Natural killer cell (primary cell): ENCODE measurements at regions not wholly inside any gene's neighbourhood (a gene's known extent, or its start where the extent isn't known, plus 50 kb on each side); places are given as distances from the start of the nearest gene placed in this dataset.
"Not testable (repeated sequence)": the region's sequence is repeated elsewhere in the genome, so short reads cannot be mapped to it uniquely, and the experiment has no call there.

Source experiments
- ATAC-seq, 3 donors: fragments of 150-1000 bp in 2 of 3; fragments of 200-7000 bp in 1 of 3; cut with Tn5 transposase; 1 replicate in 1 of 3; 2 replicates in 2 of 3; pipeline ENCODE4 v1.10.0; 2021; ENCODE audit warnings: mild to moderate bottlenecking in 2 of 3, moderate library complexity in 2 of 3
- DNase-seq, 2 donors: peaks; one replicate each; pipeline versions ENCODE4 v3.0.0 to v3.0.0-alpha.2; 2013 to 2021; ENCODE audit warnings: mixed read lengths in 1 of 2
- H3K27ac ChIP-seq: one replicate; pipeline ENCODE4 v1.5.1; 2013; ENCODE audit warnings: mild to moderate bottlenecking, low read length
- H3K27me3 ChIP-seq: one replicate; pipeline ENCODE4 v1.6.1; 2013; ENCODE audit warnings: low read length; ENCODE audit not compliant: control insufficient read depth, insufficient read depth
- H3K36me3 ChIP-seq: one replicate; pipeline ENCODE4 v1.6.1; 2013; ENCODE audit warnings: low read length; ENCODE audit not compliant: control insufficient read depth, insufficient read depth
- H3K4me1 ChIP-seq: one replicate; pipeline ENCODE4 v1.6.1; 2013; ENCODE audit warnings: low read length; ENCODE audit not compliant: control insufficient read depth, insufficient read depth
- H3K4me3 ChIP-seq: one replicate; pipeline ENCODE4 v1.5.1; 2013; ENCODE audit warnings: low read length
- H3K9me3 ChIP-seq: one replicate; pipeline ENCODE4 v1.6.1; 2013; ENCODE audit warnings: low read length; ENCODE audit not compliant: control insufficient read depth, insufficient read depth
- H3K27ac Mint-ChIP-seq, 2 donors: one replicate each; pipeline ENCODE4 v1.8.0; 2022; ENCODE audit warnings: mild to moderate bottlenecking in 2 of 2, mixed read lengths in 2 of 2, moderate library complexity in 1 of 2
- H3K27me3 Mint-ChIP-seq, 2 donors: one replicate each; pipeline ENCODE4 v1.8.0; 2022; ENCODE audit warnings: low read depth in 2 of 2, mixed read lengths in 2 of 2
- H3K36me3 Mint-ChIP-seq: one replicate; pipeline ENCODE4 v1.8.0; 2022; ENCODE audit warnings: mixed read lengths
- H3K4me1 Mint-ChIP-seq, 2 donors: one replicate each; pipeline ENCODE4 v1.8.0; 2022; ENCODE audit warnings: mixed read lengths in 2 of 2
- H3K4me3 Mint-ChIP-seq: one replicate; pipeline ENCODE4 v1.8.0; 2022; ENCODE audit warnings: mild to moderate bottlenecking, moderate library complexity, mixed read lengths
- H3K9me3 Mint-ChIP-seq, 2 donors: one replicate each; pipeline ENCODE4 v1.8.0; 2022; ENCODE audit warnings: mixed read lengths in 2 of 2
- WGBS: methylation state at CpG from one replicate; pipeline ENCODE4 v1.1.7; 2013; ENCODE audit warnings: missing lambda C conversion rate; ENCODE audit not compliant: insufficient coverage; 5-methylcytosine and 5-hydroxymethylcytosine counted together
- intact Hi-C: fragments of 100-400 bp; cut with micrococcal nuclease; formaldehyde crosslinking; loops from one replicate; pipeline ENCODE4 v1.14.2; 2022
- TF ChIP-seq, protein P1 (sequence below): fragments of 200-600 bp; IDR thresholded peaks from one replicate; pipeline ENCODE4 v1.8.0; 2022; ENCODE audit warnings: antibody characterized with exemption

GRCh38 chr1:29550119-29550841 is 314.0 kb downstream of the PTPRU start:
- H3K9me3 Mint-ChIP-seq, result no peaks in the 10 kb centered on the region
- DNase-seq (no peak), ATAC-seq (no peak)
- no peak overlapping the region for H3K4me3 Mint-ChIP-seq
- Histone ChIP-seq H3K4me3 (no peak overlapping the region), H3K4me1 (no peaks in the 10 kb centered on the region), H3K36me3 (no peaks in the 10 kb centered on the region), H3K9me3 (no peaks in the 10 kb centered on the region), H3K27me3 (no peaks in the 10 kb centered on the region), H3K27ac (no peak overlapping the region)
- no peak overlapping the region for H3K27ac Mint-ChIP-seq
- TF ChIP-seq, protein P1, sequence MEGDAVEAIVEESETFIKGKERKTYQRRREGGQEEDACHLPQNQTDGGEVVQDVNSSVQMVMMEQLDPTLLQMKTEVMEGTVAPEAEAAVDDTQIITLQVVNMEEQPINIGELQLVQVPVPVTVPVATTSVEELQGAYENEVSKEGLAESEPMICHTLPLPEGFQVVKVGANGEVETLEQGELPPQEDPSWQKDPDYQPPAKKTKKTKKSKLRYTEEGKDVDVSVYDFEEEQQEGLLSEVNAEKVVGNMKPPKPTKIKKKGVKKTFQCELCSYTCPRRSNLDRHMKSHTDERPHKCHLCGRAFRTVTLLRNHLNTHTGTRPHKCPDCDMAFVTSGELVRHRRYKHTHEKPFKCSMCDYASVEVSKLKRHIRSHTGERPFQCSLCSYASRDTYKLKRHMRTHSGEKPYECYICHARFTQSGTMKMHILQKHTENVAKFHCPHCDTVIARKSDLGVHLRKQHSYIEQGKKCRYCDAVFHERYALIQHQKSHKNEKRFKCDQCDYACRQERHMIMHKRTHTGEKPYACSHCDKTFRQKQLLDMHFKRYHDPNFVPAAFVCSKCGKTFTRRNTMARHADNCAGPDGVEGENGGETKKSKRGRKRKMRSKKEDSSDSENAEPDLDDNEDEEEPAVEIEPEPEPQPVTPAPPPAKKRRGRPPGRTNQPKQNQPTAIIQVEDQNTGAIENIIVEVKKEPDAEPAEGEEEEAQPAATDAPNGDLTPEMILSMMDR, result no peak
- H3K36me3 Mint-ChIP-seq, result no peaks in the 10 kb centered on the region
- no peaks in the 10 kb centered on the region for H3K4me1 Mint-ChIP-seq
- WGBS, result 83% methylated on average over 19 of the region's 19 CpGs
- intact Hi-C loops, result no loop called here
- H3K27me3 Mint-ChIP-seq, result peaks cover 0 to 2% of the 10 kb centered on the region in 2 donors

DNA sequence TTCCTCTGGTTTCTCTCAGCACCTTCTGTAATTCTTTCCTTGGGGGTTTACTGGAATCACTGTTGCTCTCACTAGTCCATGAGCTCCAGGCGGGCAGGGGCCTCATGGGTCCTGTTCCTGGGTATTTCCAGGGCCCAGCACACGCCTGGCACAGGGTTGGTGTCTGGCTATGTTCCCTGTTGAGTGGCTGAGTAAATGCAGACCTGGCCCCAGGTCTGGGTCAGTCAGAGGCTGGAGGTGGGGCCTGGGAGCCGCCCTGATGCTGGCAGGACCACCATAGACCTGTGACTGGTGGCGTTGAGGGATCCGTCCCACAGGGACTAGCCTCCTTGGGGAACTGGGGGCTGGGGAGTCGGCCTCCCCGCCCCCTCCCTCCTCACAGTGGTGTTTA is 313.4 kb downstream of the PTPRU start:
- ATAC-seq, intact Hi-C loops, H3K4me3 ChIP-seq, DNase-seq, H3K9me3 Mint-ChIP-seq, H3K27me3 ChIP-seq, H3K4me1 ChIP-seq, H3K27ac ChIP-seq, H3K9me3 ChIP-seq, H3K27me3 Mint-ChIP-seq, H3K4me3 Mint-ChIP-seq, H3K4me1 Mint-ChIP-seq, H3K36me3 ChIP-seq, H3K27ac Mint-ChIP-seq, H3K36me3 Mint-ChIP-seq: not testable (repeated sequence)
- WGBS, result 79% methylated on average over 6 of the region's 7 CpGs

DNA sequence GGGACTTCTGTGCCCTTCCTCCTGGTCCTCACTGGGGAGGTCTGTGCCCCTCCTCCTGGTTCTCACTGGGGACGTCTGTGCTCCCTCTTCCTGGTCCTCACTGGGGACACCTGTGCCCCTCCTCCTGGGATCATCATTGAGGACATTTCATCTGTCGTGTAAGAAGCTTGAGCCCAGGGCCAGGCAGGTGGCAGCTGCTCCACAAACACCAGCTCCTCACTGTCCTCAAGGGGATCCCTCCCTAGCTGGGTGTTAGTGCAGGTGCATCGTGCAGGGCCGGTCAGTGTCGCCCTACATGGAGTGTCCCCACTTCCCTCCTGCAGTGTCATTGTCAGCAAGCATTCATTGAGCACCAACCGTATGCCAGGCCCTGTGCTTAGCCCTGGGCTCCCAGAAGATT is 312.7 kb downstream of the PTPRU start:
- WGBS, result 70% methylated on average over 6 of the region's 6 CpGs
- intact Hi-C loops, result no loop called here
- no peak for ATAC-seq

DNA sequence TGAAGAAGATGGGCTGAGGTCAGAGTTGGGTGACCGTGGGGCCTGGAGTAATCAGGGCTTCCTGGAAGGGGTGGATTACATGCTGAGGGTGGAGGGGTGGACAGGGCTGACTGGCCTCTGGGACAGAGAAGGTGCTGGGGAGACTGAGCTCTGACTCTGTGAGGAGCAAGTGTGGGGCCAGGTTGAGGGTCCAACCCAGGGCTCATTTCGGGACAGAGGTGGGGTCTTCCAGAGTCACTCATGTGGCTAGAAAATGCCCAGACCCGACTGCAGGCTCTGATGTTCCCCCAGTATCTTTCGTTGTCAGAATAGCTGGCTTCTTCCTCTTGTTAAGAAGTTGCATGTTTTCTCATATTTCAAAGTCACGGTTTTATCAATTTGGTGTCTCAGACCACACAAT is 311.8 kb downstream of the PTPRU start:
- Mint-ChIP-seq H3K27ac (no peak overlapping the region), H3K36me3 (no peaks in the 10 kb centered on the region), H3K27me3 (peaks cover 0 to 2% of the 10 kb centered on the region in 2 donors), H3K9me3 (no peaks in the 10 kb centered on the region), H3K4me3 (no peak overlapping the region), H3K4me1 (no peaks in the 10 kb centered on the region)
- H3K4me3 ChIP-seq, result no peak overlapping the region
- intact Hi-C loops, result no loop called here
- TF ChIP-seq, protein P1, result no peak
- DNase-seq (no peak), ATAC-seq (no peak)
- no peaks in the 10 kb centered on the region for H3K36me3 ChIP-seq
- H3K9me3 ChIP-seq, result no peaks in the 10 kb centered on the region
- no peaks in the 10 kb centered on the region for H3K27me3 ChIP-seq
- H3K4me1 ChIP-seq, result no peaks in the 10 kb centered on the region
- 47% methylated on average over 5 of the region's 5 CpGs for WGBS
- H3K27ac ChIP-seq, result no peak overlapping the region

More for the DNA sequence above, 312.7 kb downstream of the PTPRU start:
- H3K27ac ChIP-seq, result no peak overlapping the region
- no peaks in the 10 kb centered on the region for H3K4me1 Mint-ChIP-seq
- no peak overlapping the region for H3K4me3 Mint-ChIP-seq
- H3K36me3 Mint-ChIP-seq, result no peaks in the 10 kb centered on the region
- H3K4me1 ChIP-seq, result no peaks in the 10 kb centered on the region
- H3K27me3 ChIP-seq, result no peaks in the 10 kb centered on the region
- H3K27ac Mint-ChIP-seq, result no peak overlapping the region
- no peaks in the 10 kb centered on the region for H3K36me3 ChIP-seq
- peaks cover 0 to 2% of the 10 kb centered on the region in 2 donors for H3K27me3 Mint-ChIP-seq
- DNase-seq, result no peak
- H3K9me3 Mint-ChIP-seq, result no peaks in the 10 kb centered on the region
- H3K4me3 ChIP-seq, result no peak overlapping the region
- TF ChIP-seq, protein P1, result no peak
- no peaks in the 10 kb centered on the region for H3K9me3 ChIP-seq
